ENCODE measurements at regions not wholly inside any gene's neighbourhood (a gene's known extent, or its start where the extent isn't known, plus 50 kb on each side); places are given as distances from the start of the nearest gene placed in this dataset.

GRCh38 chr6:67896476-67896875 lies 738.6 kb upstream of the ADGRB3 start (continued):
- TF ChIP-seq PRDM10 (IDR thresholded peaks at IDR 0.05; ENCODE audit: partially characterized antibody) (no peak), MEIS2 (IDR thresholded peaks at IDR 0.05; ENCODE audit: partially characterized antibody) (peak; percentile 95), ZNF639 (CRISPR knock-in tag; conservative IDR thresholded peaks at IDR 0.05 in 1 of 2, IDR thresholded peaks at IDR 0.05 in 1 of 2) (peak in 1 of 2 experiments; percentile 54; a peak in 1 of 4 replicates), CEBPB (tag; IDR thresholded peaks at IDR 0.05) (peak; percentile 97), KDM1A (IDR thresholded peaks at IDR 0.05) (0 out of 4 replicates have a peak, but pooled peaks of 1 of the 2 experiments have one; percentile 42), GATA2 (CRISPR knock-in tag; IDR thresholded peaks at IDR 0.05) (no peak), ZBED1 (IDR thresholded peaks at IDR 0.05) (no peak), ZEB2 (IDR thresholded peaks at IDR 0.05) (no peak), DMBX1 (CRISPR knock-in tag; IDR thresholded peaks at IDR 0.05; ENCODE audit: borderline replicate concordance) (peak; percentile 78), TARDBP (IDR thresholded peaks at IDR 0.05) (no peak), KDM2B (CRISPR knock-in tag; IDR thresholded peaks at IDR 0.05) (no peak), EP300 (IDR thresholded peaks at IDR 0.05; ENCODE audit: low read length) (0 out of 2 replicates have a peak, but pooled peaks have one; percentile 28), MEF2D (tag; conservative IDR thresholded peaks at IDR 0.05; ENCODE audit: low read depth) (peak; percentile 97), MEF2A (IDR thresholded peaks at IDR 0.05; ENCODE audit: control insufficient read depth, low read depth, low read length) (peak; percentile 98), ETS1 (conservative IDR thresholded peaks at IDR 0.05; ENCODE audit: control insufficient read depth, low read depth, low read length) (no peak)

Measured in K562 (cell line).